ENCODE measurements at regions not wholly inside any gene's neighbourhood (a gene's known extent, or its start where the extent isn't known, plus 50 kb on each side); places are given as distances from the start of the nearest gene placed in this dataset.

DNA sequence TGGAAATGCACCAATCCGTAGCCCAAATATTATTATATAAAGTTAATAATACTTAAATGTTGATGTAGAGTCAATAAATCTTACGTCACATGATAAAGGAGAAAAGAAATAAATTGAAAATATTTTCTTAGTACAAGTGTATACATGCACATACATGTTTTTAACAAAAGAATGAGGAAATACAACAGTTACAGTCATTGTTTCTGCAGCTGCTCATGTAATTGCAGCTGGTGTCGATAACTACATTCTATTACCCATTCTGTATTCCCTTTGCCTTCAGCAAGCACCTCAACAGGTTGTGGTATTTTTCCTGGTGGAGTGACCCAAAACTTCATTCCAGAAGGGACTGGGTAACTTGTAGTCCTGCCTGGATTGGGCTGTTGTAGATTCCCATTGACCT is 377.8 kb upstream of the FSIP2 start:
- TF ChIP-seq ZNF70 (CRISPR knock-in tag; IDR thresholded peaks at IDR 0.05) (no peak), CSDC2 (CRISPR knock-in tag; IDR thresholded peaks at IDR 0.05) (no peak), RARB (CRISPR knock-in tag; IDR thresholded peaks at IDR 0.05) (no peak), ZFP30 (CRISPR knock-in tag; IDR thresholded peaks at IDR 0.05) (no peak)
- ATAC-seq: no peak

DNA sequence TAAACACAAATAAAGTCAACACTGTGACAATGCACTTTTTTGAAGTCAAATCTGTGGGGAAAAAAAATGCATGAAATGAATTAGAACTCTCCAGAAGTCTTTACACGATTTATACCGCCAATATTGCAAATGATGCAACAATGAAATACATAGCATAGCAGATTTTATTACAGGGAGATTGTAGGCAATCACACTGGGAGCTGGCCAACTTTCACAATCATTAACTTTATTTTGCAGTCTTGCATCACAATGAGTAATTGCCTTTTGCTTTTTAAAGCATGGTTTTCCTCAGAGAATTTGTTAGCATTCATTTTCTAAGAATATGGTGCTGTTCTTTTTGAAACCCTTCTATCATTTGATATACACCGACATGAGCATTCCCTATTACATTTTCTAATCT is 366.4 kb upstream of the FSIP2 start:
- ATAC-seq: no peak
- TF ChIP-seq CSDC2 (CRISPR knock-in tag; IDR thresholded peaks at IDR 0.05): no peak
- TF ChIP-seq ISL1 (CRISPR knock-in tag; IDR thresholded peaks at IDR 0.05): 0 out of 2 replicates have a peak, but pooled peaks have one; percentile 11

DNA sequence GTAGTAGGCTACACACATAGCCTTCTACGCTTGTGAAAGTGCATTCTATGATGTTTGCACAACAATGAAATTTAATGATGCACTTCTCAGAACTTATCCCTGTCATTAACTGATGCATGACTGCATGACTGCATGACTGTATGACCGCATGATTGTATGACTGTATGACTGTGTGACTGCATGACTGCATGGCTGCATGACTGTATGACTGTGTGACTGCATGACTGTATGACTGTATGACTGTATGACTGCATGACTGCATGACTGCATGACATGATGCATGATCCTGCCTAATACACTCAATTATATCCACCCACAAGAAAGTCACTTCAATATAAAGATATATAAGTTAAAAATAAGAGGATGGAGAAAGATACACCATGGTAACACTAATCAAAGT is 365.4 kb upstream of the FSIP2 start:
- no peak for ATAC-seq
- TF ChIP-seq, protein P1, sequence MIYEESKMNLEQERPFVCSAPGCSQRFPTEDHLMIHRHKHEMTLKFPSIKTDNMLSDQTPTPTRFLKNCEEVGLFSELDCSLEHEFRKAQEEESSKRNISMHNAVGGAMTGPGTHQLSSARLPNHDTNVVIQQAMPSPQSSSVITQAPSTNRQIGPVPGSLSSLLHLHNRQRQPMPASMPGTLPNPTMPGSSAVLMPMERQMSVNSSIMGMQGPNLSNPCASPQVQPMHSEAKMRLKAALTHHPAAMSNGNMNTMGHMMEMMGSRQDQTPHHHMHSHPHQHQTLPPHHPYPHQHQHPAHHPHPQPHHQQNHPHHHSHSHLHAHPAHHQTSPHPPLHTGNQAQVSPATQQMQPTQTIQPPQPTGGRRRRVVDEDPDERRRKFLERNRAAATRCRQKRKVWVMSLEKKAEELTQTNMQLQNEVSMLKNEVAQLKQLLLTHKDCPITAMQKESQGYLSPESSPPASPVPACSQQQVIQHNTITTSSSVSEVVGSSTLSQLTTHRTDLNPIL (CRISPR knock-in tag; IDR thresholded peaks at IDR 0.05; ENCODE audit: low read depth): no peak
- no peak for TF ChIP-seq SNAI2 (CRISPR knock-in tag; IDR thresholded peaks at IDR 0.05)
- TF ChIP-seq CSDC2 (CRISPR knock-in tag; IDR thresholded peaks at IDR 0.05): no peak
- TF ChIP-seq ZNF565 (CRISPR knock-in tag; conservative IDR thresholded peaks at IDR 0.05; ENCODE audit: low read depth): no peak
- no peak for TF ChIP-seq TOX (CRISPR knock-in tag; IDR thresholded peaks at IDR 0.05; ENCODE audit: borderline replicate concordance)
- TF ChIP-seq, protein P2, sequence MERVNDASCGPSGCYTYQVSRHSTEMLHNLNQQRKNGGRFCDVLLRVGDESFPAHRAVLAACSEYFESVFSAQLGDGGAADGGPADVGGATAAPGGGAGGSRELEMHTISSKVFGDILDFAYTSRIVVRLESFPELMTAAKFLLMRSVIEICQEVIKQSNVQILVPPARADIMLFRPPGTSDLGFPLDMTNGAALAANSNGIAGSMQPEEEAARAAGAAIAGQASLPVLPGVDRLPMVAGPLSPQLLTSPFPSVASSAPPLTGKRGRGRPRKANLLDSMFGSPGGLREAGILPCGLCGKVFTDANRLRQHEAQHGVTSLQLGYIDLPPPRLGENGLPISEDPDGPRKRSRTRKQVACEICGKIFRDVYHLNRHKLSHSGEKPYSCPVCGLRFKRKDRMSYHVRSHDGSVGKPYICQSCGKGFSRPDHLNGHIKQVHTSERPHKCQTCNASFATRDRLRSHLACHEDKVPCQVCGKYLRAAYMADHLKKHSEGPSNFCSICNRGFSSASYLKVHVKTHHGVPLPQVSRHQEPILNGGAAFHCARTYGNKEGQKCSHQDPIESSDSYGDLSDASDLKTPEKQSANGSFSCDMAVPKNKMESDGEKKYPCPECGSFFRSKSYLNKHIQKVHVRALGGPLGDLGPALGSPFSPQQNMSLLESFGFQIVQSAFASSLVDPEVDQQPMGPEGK (CRISPR knock-in tag; IDR thresholded peaks at IDR 0.05; ENCODE audit: borderline replicate concordance): no peak
- no peak for TF ChIP-seq TCF4 (CRISPR knock-in tag; IDR thresholded peaks at IDR 0.05; ENCODE audit: borderline replicate concordance)
- no peak for TF ChIP-seq GLIS3 (CRISPR knock-in tag; IDR thresholded peaks at IDR 0.05)
- TF ChIP-seq ESRRG (CRISPR knock-in tag; IDR thresholded peaks at IDR 0.05): no peak
- TF ChIP-seq, protein P3, sequence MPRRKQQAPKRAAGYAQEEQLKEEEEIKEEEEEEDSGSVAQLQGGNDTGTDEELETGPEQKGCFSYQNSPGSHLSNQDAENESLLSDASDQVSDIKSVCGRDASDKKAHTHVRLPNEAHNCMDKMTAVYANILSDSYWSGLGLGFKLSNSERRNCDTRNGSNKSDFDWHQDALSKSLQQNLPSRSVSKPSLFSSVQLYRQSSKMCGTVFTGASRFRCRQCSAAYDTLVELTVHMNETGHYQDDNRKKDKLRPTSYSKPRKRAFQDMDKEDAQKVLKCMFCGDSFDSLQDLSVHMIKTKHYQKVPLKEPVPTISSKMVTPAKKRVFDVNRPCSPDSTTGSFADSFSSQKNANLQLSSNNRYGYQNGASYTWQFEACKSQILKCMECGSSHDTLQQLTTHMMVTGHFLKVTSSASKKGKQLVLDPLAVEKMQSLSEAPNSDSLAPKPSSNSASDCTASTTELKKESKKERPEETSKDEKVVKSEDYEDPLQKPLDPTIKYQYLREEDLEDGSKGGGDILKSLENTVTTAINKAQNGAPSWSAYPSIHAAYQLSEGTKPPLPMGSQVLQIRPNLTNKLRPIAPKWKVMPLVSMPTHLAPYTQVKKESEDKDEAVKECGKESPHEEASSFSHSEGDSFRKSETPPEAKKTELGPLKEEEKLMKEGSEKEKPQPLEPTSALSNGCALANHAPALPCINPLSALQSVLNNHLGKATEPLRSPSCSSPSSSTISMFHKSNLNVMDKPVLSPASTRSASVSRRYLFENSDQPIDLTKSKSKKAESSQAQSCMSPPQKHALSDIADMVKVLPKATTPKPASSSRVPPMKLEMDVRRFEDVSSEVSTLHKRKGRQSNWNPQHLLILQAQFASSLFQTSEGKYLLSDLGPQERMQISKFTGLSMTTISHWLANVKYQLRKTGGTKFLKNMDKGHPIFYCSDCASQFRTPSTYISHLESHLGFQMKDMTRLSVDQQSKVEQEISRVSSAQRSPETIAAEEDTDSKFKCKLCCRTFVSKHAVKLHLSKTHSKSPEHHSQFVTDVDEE (CRISPR knock-in tag; IDR thresholded peaks at IDR 0.05): no peak
- no peak for TF ChIP-seq OSR1 (CRISPR knock-in tag; IDR thresholded peaks at IDR 0.05)
- no peak for TF ChIP-seq PPARA (CRISPR knock-in tag; IDR thresholded peaks at IDR 0.05; ENCODE audit: borderline replicate concordance)
- no peak for TF ChIP-seq ZFP30 (CRISPR knock-in tag; IDR thresholded peaks at IDR 0.05)
- no peak for TF ChIP-seq ZFP3 (CRISPR knock-in tag; IDR thresholded peaks at IDR 0.05)
- no peak for TF ChIP-seq ZNF70 (CRISPR knock-in tag; IDR thresholded peaks at IDR 0.05)
- TF ChIP-seq, protein P4, sequence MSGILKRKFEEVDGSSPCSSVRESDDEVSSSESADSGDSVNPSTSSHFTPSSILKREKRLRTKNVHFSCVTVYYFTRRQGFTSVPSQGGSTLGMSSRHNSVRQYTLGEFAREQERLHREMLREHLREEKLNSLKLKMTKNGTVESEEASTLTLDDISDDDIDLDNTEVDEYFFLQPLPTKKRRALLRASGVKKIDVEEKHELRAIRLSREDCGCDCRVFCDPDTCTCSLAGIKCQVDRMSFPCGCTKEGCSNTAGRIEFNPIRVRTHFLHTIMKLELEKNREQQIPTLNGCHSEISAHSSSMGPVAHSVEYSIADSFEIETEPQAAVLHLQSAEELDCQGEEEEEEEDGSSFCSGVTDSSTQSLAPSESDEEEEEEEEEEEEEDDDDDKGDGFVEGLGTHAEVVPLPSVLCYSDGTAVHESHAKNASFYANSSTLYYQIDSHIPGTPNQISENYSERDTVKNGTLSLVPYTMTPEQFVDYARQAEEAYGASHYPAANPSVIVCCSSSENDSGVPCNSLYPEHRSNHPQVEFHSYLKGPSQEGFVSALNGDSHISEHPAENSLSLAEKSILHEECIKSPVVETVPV (CRISPR knock-in tag; IDR thresholded peaks at IDR 0.05): no peak
- TF ChIP-seq, protein P5, sequence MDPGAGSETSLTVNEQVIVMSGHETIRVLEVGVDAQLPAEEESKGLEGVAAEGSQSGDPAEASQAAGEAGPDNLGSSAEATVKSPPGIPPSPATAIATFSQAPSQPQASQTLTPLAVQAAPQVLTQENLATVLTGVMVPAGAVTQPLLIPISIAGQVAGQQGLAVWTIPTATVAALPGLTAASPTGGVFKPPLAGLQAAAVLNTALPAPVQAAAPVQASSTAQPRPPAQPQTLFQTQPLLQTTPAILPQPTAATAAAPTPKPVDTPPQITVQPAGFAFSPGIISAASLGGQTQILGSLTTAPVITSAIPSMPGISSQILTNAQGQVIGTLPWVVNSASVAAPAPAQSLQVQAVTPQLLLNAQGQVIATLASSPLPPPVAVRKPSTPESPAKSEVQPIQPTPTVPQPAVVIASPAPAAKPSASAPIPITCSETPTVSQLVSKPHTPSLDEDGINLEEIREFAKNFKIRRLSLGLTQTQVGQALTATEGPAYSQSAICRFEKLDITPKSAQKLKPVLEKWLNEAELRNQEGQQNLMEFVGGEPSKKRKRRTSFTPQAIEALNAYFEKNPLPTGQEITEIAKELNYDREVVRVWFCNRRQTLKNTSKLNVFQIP (CRISPR knock-in tag; IDR thresholded peaks at IDR 0.05; ENCODE audit: borderline replicate concordance, low read depth): no peak
- TF ChIP-seq ZNF8 (CRISPR knock-in tag; IDR thresholded peaks at IDR 0.05): no peak
- no peak for TF ChIP-seq RARB (CRISPR knock-in tag; IDR thresholded peaks at IDR 0.05)
- TF ChIP-seq BACH2 (CRISPR knock-in tag; IDR thresholded peaks at IDR 0.05; ENCODE audit: borderline replicate concordance): no peak

DNA sequence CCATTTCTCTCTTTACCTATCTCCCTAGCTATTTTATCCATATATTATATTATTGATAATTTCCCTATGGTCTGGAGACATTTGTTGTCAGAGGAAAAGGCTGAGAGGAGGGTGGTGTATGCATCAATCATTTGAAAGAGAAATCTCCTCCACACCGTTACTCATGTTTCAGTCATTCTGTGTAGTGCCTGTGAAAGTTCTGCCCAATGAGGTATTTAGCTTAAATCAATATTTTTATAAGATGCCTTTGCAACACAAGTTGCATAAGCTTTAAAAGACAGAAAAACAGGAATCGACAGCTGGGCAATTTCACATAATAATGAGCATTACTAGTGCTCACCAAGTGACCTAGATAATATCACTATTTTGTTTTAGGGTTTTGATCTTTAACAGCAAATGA is 363.7 kb upstream of the FSIP2 start:
- ATAC-seq: no peak
- TF ChIP-seq, protein P5 (CRISPR knock-in tag; IDR thresholded peaks at IDR 0.05; ENCODE audit: borderline replicate concordance, low read depth): no peak
- TF ChIP-seq ARNTL (CRISPR knock-in tag; IDR thresholded peaks at IDR 0.05; ENCODE audit: borderline replicate concordance, low read depth) (no peak), CSDC2 (CRISPR knock-in tag; IDR thresholded peaks at IDR 0.05) (no peak), OSR1 (CRISPR knock-in tag; IDR thresholded peaks at IDR 0.05) (no peak), ZFP30 (CRISPR knock-in tag; IDR thresholded peaks at IDR 0.05) (no peak), ESRRG (CRISPR knock-in tag; IDR thresholded peaks at IDR 0.05) (no peak), ZNF565 (CRISPR knock-in tag; conservative IDR thresholded peaks at IDR 0.05; ENCODE audit: low read depth) (no peak), ISL1 (CRISPR knock-in tag; IDR thresholded peaks at IDR 0.05) (no peak)
- TF ChIP-seq, protein P2 (CRISPR knock-in tag; IDR thresholded peaks at IDR 0.05; ENCODE audit: borderline replicate concordance): no peak
- TF ChIP-seq, protein P1 (CRISPR knock-in tag; IDR thresholded peaks at IDR 0.05; ENCODE audit: low read depth): no peak

Measured in SK-N-SH treated with all-trans-retinoic acid at 6 μM for 48 hours (cell line).